Karpas-422 (cell line): ENCODE measurements at regions not wholly inside any gene's neighbourhood (a gene's known extent, or its start where the extent isn't known, plus 50 kb on each side); places are given as distances from the start of the nearest gene placed in this dataset.
A peak's percentile ranks its signal among the peaks of the same experiment; 100 is the strongest.

Experiments used
- DNase-seq: peaks from one replicate; pipeline ENCODE4 v3.0.0-alpha.2; 2015
- H2AFZ ChIP-seq: fragments of 200-600 bp; sonication (generic); 2 replicates; pipeline ENCODE4 v1.6.1; 2014; ENCODE audit warnings: antibody characterized with exemption, low read length, mixed read lengths
- H3K27ac ChIP-seq: fragments of 200-600 bp; sonication (generic); 2 replicates; pipeline ENCODE4 v1.5.1; 2014; ENCODE audit warnings: mild to moderate bottlenecking, low read length, moderate library complexity
- H3K27me3 ChIP-seq: fragments of 200-600 bp; sonication (generic); 2 replicates; pipeline ENCODE4 v1.6.1; 2014; ENCODE audit warnings: low read length, mixed read lengths
- H3K36me3 ChIP-seq: fragments of 200-600 bp; sonication (generic); 2 replicates; pipeline ENCODE4 v1.6.1; 2014; ENCODE audit warnings: low read length, mixed read lengths; ENCODE audit not compliant: insufficient read depth
- H3K4me1 ChIP-seq: fragments of 200-600 bp; sonication (generic); 2 replicates; pipeline ENCODE4 v1.6.1; 2014; ENCODE audit warnings: mild to moderate bottlenecking, low read length, mixed read lengths
- H3K4me2 ChIP-seq: fragments of 200-600 bp; sonication (generic); 2 replicates; pipeline ENCODE4 v1.6.1; 2014; ENCODE audit warnings: low read length, low read depth, mild to moderate bottlenecking; ENCODE audit not compliant: poor library complexity, severe bottlenecking
- H3K4me3 ChIP-seq: fragments of 200-600 bp; sonication (generic); 2 replicates; pipeline ENCODE4 v1.5.1; 2014; ENCODE audit warnings: mild to moderate bottlenecking, antibody characterized with exemption, low read length, mixed read lengths
- H3K79me2 ChIP-seq: fragments of 200-600 bp; sonication (generic); 2 replicates; pipeline ENCODE4 v1.6.1; 2014; ENCODE audit warnings: mild to moderate bottlenecking, low read length, mixed read lengths
- H3K9ac ChIP-seq: fragments of 200-600 bp; sonication (generic); 2 replicates; pipeline ENCODE4 v1.6.0; 2014; ENCODE audit warnings: low read length
- H3K9me2 ChIP-seq: fragments of 200-600 bp; sonication (generic), shearing (Covaris generic); replicated peaks from 2 replicates; pipeline ENCODE4 v1.6.0; 2014; ENCODE audit warnings: mild to moderate bottlenecking, low read length, moderate library complexity; ENCODE audit not compliant: insufficient read depth
- H3K9me3 ChIP-seq: fragments of 300-700, 200-600 bp; sonication (generic); 2 replicates; pipeline ENCODE4 v1.6.1; 2014; ENCODE audit warnings: low read length, mixed read lengths
- H4K20me1 ChIP-seq: fragments of 200-600 bp; sonication (generic); 2 replicates; pipeline ENCODE4 v1.6.1; 2014; ENCODE audit warnings: mild to moderate bottlenecking, antibody characterized with exemption, low read length, low read depth; ENCODE audit not compliant: insufficient read depth

DNA sequence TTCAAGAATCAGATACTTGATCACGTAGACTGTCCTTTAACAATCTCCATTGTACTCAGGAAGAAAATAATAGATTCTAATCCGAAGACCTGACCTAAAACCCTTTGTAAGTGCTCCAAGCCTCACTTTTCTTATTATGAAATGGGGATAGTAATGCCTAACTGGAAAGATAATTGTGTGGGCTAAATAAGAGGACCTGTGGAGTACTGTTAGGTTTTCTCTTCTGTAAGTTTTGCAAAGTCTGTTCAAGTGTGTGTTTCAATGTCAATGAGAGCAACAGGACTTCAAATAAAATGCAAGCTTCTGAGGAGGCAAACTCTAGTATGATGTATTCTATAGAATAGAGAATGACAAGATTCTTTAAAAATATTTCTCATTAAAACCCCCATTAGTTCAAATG is 348.6 kb downstream of the USP25 start:
- Histone ChIP-seq H4K20me1 (no peaks in the 10 kb centered on the region), H3K36me3 (no peaks in the 10 kb centered on the region), H3K4me3 (no peak overlapping the region), H3K9me3 (no peaks in the 10 kb centered on the region), H3K27ac (no peak overlapping the region), H3K9ac (no peak overlapping the region), H3K4me1 (no peaks in the 10 kb centered on the region), H3K79me2 (no peaks in the 10 kb centered on the region), H2AFZ (no peak overlapping the region), H3K9me2 (no peaks in the 10 kb centered on the region), H3K27me3 (no peaks in the 10 kb centered on the region), H3K4me2 (no peak overlapping the region)
- no peak for DNase-seq

DNA sequence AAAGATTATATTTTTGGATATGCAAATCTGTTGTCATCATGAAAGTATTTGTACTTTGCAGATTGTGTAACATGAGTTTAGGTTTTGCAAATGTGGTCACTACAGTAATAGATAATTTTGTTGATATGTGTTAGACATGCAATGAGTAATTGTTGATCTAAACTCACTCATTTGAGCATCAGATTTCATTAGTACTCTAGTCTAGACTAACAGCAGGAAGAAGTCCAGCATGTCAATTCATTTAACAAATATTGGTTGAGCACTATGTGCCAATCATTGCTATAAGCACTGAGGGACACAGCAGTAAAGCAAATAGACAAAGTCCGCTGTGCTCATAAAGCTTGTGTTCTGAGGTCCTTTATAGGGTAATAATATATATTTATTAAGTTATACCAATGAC is 350.0 kb downstream of the USP25 start:
- no peak overlapping the region for H3K4me3 ChIP-seq
- no peak for DNase-seq
- no peaks in the 10 kb centered on the region for H3K27me3 ChIP-seq
- H3K79me2 ChIP-seq: no peaks in the 10 kb centered on the region
- no peaks in the 10 kb centered on the region for H3K9me2 ChIP-seq
- H2AFZ ChIP-seq: no peak overlapping the region
- no peaks in the 10 kb centered on the region for H4K20me1 ChIP-seq
- no peak overlapping the region for H3K4me2 ChIP-seq
- no peak overlapping the region for H3K9ac ChIP-seq
- no peaks in the 10 kb centered on the region for H3K9me3 ChIP-seq
- H3K27ac ChIP-seq: no peak overlapping the region
- H3K36me3 ChIP-seq: no peaks in the 10 kb centered on the region
- H3K4me1 ChIP-seq: no peaks in the 10 kb centered on the region

DNA sequence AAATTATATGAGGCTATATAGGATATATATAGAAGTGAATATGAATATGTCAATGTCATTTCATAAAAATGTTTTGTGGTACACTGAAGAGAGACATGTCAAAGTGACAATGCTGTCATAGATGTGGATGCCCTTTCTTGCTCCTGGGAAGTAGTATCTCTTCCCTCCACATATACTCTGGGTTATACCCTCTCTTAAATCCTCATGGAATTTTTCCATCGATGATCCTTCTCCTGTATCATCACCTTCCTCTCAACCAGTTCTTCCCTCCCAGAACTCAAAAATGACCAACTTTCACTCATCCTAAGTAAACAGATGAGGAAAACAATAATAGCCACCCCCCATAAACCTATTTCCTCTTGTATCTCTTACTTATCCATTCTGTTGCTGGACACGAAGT is 351.5 kb downstream of the USP25 start:
- H4K20me1 ChIP-seq: no peaks in the 10 kb centered on the region
- no peak overlapping the region for H3K9ac ChIP-seq
- no peak overlapping the region for H2AFZ ChIP-seq
- no peaks in the 10 kb centered on the region for H3K4me1 ChIP-seq
- no peak overlapping the region for H3K27ac ChIP-seq
- no peak overlapping the region for H3K4me2 ChIP-seq
- H3K27me3 ChIP-seq: no peaks in the 10 kb centered on the region
- H3K9me3 ChIP-seq: no peaks in the 10 kb centered on the region
- DNase-seq: no peak
- no peaks in the 10 kb centered on the region for H3K79me2 ChIP-seq
- no peak overlapping the region for H3K4me3 ChIP-seq
- no peaks in the 10 kb centered on the region for H3K9me2 ChIP-seq
- H3K36me3 ChIP-seq: no peaks in the 10 kb centered on the region

DNA sequence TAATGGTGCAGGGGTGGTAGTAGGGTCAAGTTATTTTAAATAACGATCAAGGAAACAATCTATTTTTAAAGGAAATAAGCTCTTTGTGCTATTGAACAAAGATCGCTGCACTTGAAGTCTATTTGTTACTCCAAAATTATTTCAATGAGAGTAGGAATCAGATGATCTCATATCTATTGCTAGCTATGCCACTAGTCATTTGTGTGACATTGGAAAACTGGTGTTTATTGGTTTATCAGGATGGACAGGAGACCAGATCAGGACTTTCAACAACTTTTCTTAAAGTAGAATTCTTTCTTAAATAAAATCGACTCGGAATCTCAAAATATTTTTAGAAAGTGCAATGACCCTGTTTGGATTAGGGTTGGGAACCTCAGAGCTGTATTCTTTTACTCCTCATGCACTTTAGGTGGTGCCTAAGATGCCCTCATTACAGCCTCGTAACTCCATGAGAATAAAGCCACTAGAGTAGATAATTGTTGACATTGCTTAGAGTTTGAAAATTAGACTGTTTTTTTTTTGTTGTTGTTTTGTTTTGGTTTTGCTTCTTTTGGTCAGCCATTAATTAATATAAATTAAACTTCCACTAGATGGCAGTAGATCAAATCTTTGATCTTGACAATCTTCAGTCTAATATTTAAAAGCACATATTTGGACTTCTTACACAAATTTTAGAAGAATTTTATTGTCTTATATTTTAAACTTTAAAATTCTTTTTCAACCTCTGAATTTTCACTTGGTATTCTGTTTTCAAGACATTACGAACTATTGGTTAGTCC is 352.4 kb downstream of the USP25 start:
- H3K9me2 ChIP-seq: no peaks in the 10 kb centered on the region
- no peak overlapping the region for H3K9ac ChIP-seq
- no peak overlapping the region for H3K27ac ChIP-seq
- H3K9me3 ChIP-seq: no peaks in the 10 kb centered on the region
- no peaks in the 10 kb centered on the region for H4K20me1 ChIP-seq
- H3K4me3 ChIP-seq: no peak overlapping the region
- no peaks in the 10 kb centered on the region for H3K79me2 ChIP-seq
- peak; percentile 68 for DNase-seq
- no peak overlapping the region for H2AFZ ChIP-seq
- H3K36me3 ChIP-seq: no peaks in the 10 kb centered on the region
- no peaks in the 10 kb centered on the region for H3K4me1 ChIP-seq
- no peaks in the 10 kb centered on the region for H3K27me3 ChIP-seq
- no peak overlapping the region for H3K4me2 ChIP-seq

DNA sequence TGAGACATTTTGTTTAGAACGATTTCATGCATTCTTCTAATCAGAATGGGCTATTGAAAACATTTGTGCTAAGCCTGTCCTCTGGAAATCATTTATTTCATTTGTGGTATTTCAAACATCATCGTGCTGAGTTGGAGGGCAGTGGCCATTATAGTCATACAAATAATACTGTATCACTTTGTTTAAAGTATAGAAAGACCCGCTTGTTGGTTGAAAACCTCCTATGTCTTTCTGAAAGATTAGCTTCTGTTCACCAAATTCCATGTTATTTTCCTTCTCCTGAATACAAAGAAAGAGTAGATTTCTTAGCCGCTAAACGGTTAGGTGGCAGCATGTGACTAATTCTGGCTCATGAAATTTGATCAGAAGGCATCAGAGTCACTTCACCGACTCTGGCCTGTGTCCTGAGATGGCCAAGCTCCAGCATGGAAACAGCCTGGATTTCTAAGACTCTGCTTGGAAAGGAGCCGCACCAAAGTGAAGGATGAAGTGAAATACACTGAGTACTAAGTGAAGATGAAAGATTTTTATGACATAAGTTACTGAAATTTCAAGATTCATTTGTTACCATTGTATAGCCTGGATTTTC is 355.1 kb downstream of the USP25 start:
- no peak for DNase-seq
- Histone ChIP-seq H3K4me2 (no peak overlapping the region), H3K9me3 (no peaks in the 10 kb centered on the region), H3K27ac (no peak overlapping the region), H3K27me3 (no peaks in the 10 kb centered on the region), H3K9me2 (no peaks in the 10 kb centered on the region), H3K36me3 (no peaks in the 10 kb centered on the region), H3K4me1 (no peaks in the 10 kb centered on the region), H4K20me1 (no peaks in the 10 kb centered on the region), H3K79me2 (no peaks in the 10 kb centered on the region), H3K9ac (no peak overlapping the region), H3K4me3 (no peak overlapping the region), H2AFZ (no peak overlapping the region)

DNA sequence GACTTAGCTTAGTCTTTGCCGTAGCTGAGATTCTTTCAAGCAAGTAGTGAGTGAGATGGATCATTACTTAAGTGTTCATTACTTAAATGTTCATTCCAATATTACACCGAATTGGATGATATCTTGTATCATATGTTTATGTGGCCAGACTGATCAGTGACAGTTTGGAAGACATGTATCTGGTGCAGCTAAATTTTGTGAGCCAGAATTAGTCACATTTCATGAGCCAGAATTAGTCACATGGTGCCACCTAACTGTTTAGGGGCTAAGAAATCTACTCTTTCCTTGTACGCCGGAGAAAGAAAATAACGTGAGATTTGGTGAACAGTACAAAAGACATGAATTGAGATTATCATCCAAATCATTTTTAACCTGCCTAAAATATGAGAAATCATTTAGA is 355.6 kb downstream of the USP25 start:
- no peak overlapping the region for H3K4me3 ChIP-seq
- H3K27me3 ChIP-seq: no peaks in the 10 kb centered on the region
- H2AFZ ChIP-seq: no peak overlapping the region
- H3K4me1 ChIP-seq: no peaks in the 10 kb centered on the region
- H3K9me3 ChIP-seq: no peaks in the 10 kb centered on the region
- H3K9ac ChIP-seq: no peak overlapping the region
- H3K79me2 ChIP-seq: no peaks in the 10 kb centered on the region
- H3K4me2 ChIP-seq: no peak overlapping the region
- H3K36me3 ChIP-seq: no peaks in the 10 kb centered on the region
- H4K20me1 ChIP-seq: no peaks in the 10 kb centered on the region
- H3K27ac ChIP-seq: no peak overlapping the region
- H3K9me2 ChIP-seq: no peaks in the 10 kb centered on the region
- DNase-seq: no peak

DNA sequence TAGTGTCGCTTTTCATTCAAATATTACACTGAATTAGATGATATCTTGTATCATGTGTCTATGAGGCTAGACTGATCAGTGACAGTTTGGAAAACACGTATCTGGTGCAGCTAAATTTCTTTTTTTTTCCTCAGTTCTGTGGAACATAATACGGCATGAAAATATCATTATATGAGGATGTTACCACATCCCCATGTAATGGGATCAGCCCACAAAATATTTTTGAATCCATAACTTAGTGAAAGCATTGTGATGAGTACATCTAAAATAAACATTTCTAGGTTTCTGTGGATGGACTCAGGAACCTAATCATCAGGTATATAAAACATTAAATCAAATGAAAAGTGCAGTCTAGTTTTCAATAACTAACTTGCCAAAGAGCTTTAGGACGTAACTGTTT is 356.3 kb downstream of the USP25 start:
- H3K27ac ChIP-seq: no peak overlapping the region
- no peaks in the 10 kb centered on the region for H3K4me1 ChIP-seq
- H4K20me1 ChIP-seq: no peaks in the 10 kb centered on the region
- H3K36me3 ChIP-seq: no peaks in the 10 kb centered on the region
- H3K4me3 ChIP-seq: no peak overlapping the region
- no peaks in the 10 kb centered on the region for H3K79me2 ChIP-seq
- DNase-seq: no peak
- no peaks in the 10 kb centered on the region for H3K9me2 ChIP-seq
- no peak overlapping the region for H3K4me2 ChIP-seq
- no peaks in the 10 kb centered on the region for H3K27me3 ChIP-seq
- no peak overlapping the region for H2AFZ ChIP-seq
- H3K9me3 ChIP-seq: no peaks in the 10 kb centered on the region
- no peak overlapping the region for H3K9ac ChIP-seq

DNA sequence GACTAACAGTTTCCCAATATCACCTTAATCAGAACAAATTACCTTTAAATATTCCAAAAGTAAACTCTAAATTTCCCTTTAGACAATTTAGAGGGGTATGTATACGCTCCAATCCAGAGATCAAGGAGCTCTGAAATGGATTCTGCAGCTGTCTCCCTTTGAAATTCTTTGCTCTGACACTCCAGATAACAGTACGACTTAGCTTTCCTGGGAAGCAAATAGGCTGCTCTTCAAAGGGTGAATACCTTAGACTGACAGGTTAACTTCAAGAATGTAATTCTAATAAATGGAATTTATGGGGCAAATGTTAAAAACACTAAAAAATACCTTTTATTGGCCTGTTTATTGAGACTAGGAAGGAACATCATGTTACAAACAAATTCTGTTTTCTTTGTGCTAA is 357.2 kb downstream of the USP25 start:
- Histone ChIP-seq H3K27me3 (no peaks in the 10 kb centered on the region), H4K20me1 (no peaks in the 10 kb centered on the region), H3K9me3 (no peaks in the 10 kb centered on the region), H3K79me2 (no peaks in the 10 kb centered on the region), H3K4me3 (no peak overlapping the region), H3K9ac (no peak overlapping the region), H3K4me1 (no peaks in the 10 kb centered on the region), H3K9me2 (no peaks in the 10 kb centered on the region), H3K4me2 (no peak overlapping the region), H3K27ac (no peak overlapping the region), H3K36me3 (no peaks in the 10 kb centered on the region), H2AFZ (no peak overlapping the region)
- DNase-seq: no peak
